GM12872 (cell line): ENCODE measurements at regions not wholly inside any gene's neighbourhood (a gene's known extent, or its start where the extent isn't known, plus 50 kb on each side); places are given as distances from the start of the nearest gene placed in this dataset.

Source experiments
- TF ChIP-seq, protein P1 (sequence below): IDR thresholded peaks from 3 replicates; pipeline ENCODE4 v1.5.1; 2011; ENCODE audit warnings: low read depth, mild to moderate bottlenecking, low read length, moderate library complexity; ENCODE audit not compliant: insufficient read depth

- TF ChIP-seq, protein P1, sequence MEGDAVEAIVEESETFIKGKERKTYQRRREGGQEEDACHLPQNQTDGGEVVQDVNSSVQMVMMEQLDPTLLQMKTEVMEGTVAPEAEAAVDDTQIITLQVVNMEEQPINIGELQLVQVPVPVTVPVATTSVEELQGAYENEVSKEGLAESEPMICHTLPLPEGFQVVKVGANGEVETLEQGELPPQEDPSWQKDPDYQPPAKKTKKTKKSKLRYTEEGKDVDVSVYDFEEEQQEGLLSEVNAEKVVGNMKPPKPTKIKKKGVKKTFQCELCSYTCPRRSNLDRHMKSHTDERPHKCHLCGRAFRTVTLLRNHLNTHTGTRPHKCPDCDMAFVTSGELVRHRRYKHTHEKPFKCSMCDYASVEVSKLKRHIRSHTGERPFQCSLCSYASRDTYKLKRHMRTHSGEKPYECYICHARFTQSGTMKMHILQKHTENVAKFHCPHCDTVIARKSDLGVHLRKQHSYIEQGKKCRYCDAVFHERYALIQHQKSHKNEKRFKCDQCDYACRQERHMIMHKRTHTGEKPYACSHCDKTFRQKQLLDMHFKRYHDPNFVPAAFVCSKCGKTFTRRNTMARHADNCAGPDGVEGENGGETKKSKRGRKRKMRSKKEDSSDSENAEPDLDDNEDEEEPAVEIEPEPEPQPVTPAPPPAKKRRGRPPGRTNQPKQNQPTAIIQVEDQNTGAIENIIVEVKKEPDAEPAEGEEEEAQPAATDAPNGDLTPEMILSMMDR = no peak
Measured at GRCh38 chr20:22260506-22260905, 323.9 kb downstream of the FOXA2 start.

- TF ChIP-seq, protein P1 = no peak
Measured at GRCh38 chr20:22257912-22258311, 326.5 kb downstream of the FOXA2 start.

DNA sequence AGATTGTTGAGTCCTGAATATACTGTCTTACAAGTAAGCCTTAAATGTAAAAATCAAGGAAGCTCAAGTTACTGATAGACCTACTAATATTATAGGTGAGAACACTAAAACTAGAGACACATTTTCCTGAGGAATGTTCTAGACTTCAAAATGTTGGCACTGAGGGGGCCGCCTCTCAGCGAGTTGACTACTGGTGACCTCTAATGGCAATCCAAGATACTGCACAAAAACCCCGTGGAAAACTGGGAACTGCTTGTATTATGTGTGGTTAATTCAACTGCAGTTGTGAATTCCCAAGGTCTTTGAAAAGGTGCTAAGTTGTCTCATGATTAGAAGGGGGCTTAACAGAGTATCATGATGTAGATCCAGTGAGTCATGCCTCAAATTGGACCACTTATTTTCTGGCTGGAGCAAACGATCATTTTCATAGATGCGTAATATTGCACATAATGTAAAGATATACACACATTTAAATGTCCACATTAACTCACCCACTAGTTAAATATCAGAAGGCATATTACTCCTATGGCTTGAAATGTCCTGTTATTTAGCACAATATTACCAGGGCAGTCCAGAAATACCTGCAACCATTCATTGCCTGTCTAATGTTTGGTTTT lies 336.2 kb downstream of the FOXA2 start:
- TF ChIP-seq, protein P1 = peak; percentile 58

- TF ChIP-seq, protein P1 = no peak
Measured at GRCh38 chr20:22245139-22245538, 339.2 kb downstream of the FOXA2 start.

- TF ChIP-seq, protein P1 = no peak
Measured at GRCh38 chr20:22243067-22243466, 341.3 kb downstream of the FOXA2 start.

GRCh38 chr20:22241609-22242008 lies 342.8 kb downstream of the FOXA2 start:
- TF ChIP-seq, protein P1 = no peak

- TF ChIP-seq, protein P1 = no peak
Measured at GRCh38 chr20:22232923-22233322, 351.4 kb downstream of the FOXA2 start.
